SK-N-SH (cell line): ENCODE measurements at regions not wholly inside any gene's neighbourhood (a gene's known extent, or its start where the extent isn't known, plus 50 kb on each side); places are given as distances from the start of the nearest gene placed in this dataset.

Experiments used
- CTCF ChIA-PET: fragments of 300-600, 350-600 bp; formaldehyde crosslinking; extraction: SDS; loops from one replicate; lab custom pipeline; 2021; lab: Yijun Ruan, JAX
- POLR2A ChIA-PET: fragments of 350-600 bp; sonication (Branson Sonifier 250); formaldehyde crosslinking; extraction: SDS; loops from one replicate; lab custom pipeline; 2020; ENCODE audit warnings: antibody characterized with exemption, inconsistent platforms; lab: Yijun Ruan, JAX
- DNase-seq: peaks from one replicate; pipeline ENCODE4 v3.0.0; 2012
- H2AFZ ChIP-seq: fragments of 200-600 bp; sonication (generic); 2 replicates; pipeline ENCODE4 v1.8.1; 2016; ENCODE audit warnings: antibody characterized with exemption, mild to moderate bottlenecking, low read depth
- H3F3A ChIP-seq: fragments of 200-600 bp; sonication (generic); replicated peaks from 2 replicates; pipeline ENCODE3; 2016; ENCODE audit warnings: antibody characterized with exemption, mild to moderate bottlenecking; ENCODE audit not compliant: insufficient read depth
- H3K27ac ChIP-seq, 2 experiments: fragments of 200-500 bp in 1 of 2; fragments of 200-600 bp in 1 of 2; sonication (Bioruptor generic) in 1 of 2; sonication (generic), shearing (Covaris generic) in 1 of 2; 2 replicates each; pipeline versions ENCODE4 v1.5.1 to v1.6.1; 2014 to 2016; ENCODE audit warnings: low read depth in 2 of 2, inconsistent platforms in 1 of 2, low read length in 1 of 2, mild to moderate bottlenecking in 1 of 2, mixed read lengths in 1 of 2
- H3K27me3 ChIP-seq: fragments of 200-600 bp; sonication (generic), shearing (Covaris generic); 2 replicates; pipeline ENCODE4 v1.6.1; 2016; ENCODE audit warnings: mixed run types; ENCODE audit not compliant: insufficient read depth
- H3K36me3 ChIP-seq, 2 experiments: fragments of 200-500 bp in 1 of 2; fragments of 200-600 bp in 1 of 2; sonication (Bioruptor generic) in 1 of 2; sonication (generic) in 1 of 2; replicated peaks in 1 of 2; 2 replicates each; pipeline versions ENCODE3 to v1.5.1; 2014 to 2016; ENCODE audit warnings: low read length in 1 of 2, mild to moderate bottlenecking in 1 of 2; ENCODE audit not compliant: insufficient read depth in 2 of 2, control insufficient read depth in 1 of 2
- H3K4me1 ChIP-seq, 2 experiments: fragments of 200-500 bp in 1 of 2; fragments of 200-600 bp in 1 of 2; sonication (Bioruptor generic) in 1 of 2; sonication (generic), shearing (Covaris generic) in 1 of 2; 2 replicates each; pipeline versions ENCODE4 v1.5.1 to v1.6.1; 2014 to 2016; ENCODE audit warnings: low read depth in 1 of 2, low read length in 1 of 2, mixed run types in 1 of 2; ENCODE audit not compliant: insufficient read depth in 2 of 2, control insufficient read depth in 1 of 2
- H3K4me2 ChIP-seq: fragments of 200-600 bp; sonication (generic), shearing (Covaris generic); 2 replicates; pipeline ENCODE4 v1.6.1; 2017; ENCODE audit warnings: mixed run types
- H3K4me3 ChIP-seq, 2 experiments: fragments of 200-500 bp in 1 of 2; fragments of 200-600 bp in 1 of 2; sonication (Bioruptor generic) in 1 of 2; sonication (generic), shearing (Covaris generic) in 1 of 2; 2 replicates each; pipeline versions ENCODE4 v1.5.1 to v1.8.1; 2014 to 2016; ENCODE audit warnings: low read depth in 2 of 2, inconsistent platforms in 1 of 2, low read length in 1 of 2, mild to moderate bottlenecking in 1 of 2, mixed read lengths in 1 of 2, moderate library complexity in 1 of 2
- H3K79me2 ChIP-seq: fragments of 200-600 bp; sonication (generic); 2 replicates; pipeline ENCODE4 v1.8.1; 2017; ENCODE audit warnings: mild to moderate bottlenecking; ENCODE audit not compliant: insufficient read depth
- H3K9ac ChIP-seq: fragments of 200-600 bp; sonication (generic); 2 replicates; pipeline ENCODE4 v1.6.1; 2017; ENCODE audit warnings: mixed run types
- H3K9me2 ChIP-seq: fragments of 200-600 bp; sonication (generic); 2 replicates; pipeline ENCODE4 v1.6.1; 2017; ENCODE audit warnings: mixed run types
- H3K9me3 ChIP-seq: fragments of 200-600 bp; sonication (generic); 2 replicates; pipeline ENCODE4 v1.6.1; 2017; ENCODE audit warnings: mixed run types, mild to moderate bottlenecking, moderate library complexity
- H4K20me1 ChIP-seq: fragments of 200-600 bp; sonication (generic); 2 replicates; pipeline ENCODE4 v1.6.1; 2017; ENCODE audit warnings: mild to moderate bottlenecking, mixed run types; ENCODE audit not compliant: insufficient read depth
- ELF1 ChIP-seq: IDR thresholded peaks from 2 replicates; pipeline ENCODE4 v1.4.0; 2012
- EZH2phosphoT487 ChIP-seq: fragments of 200-600 bp; sonication (generic); IDR thresholded peaks from 2 replicates; pipeline ENCODE4 v1.6.1; 2017; ENCODE audit warnings: low read depth, mixed run types, mild to moderate bottlenecking, antibody characterized with exemption, moderate library complexity, borderline replicate concordance
- FOSL2 ChIP-seq: IDR thresholded peaks from 2 replicates; pipeline ENCODE4 v1.4.0; 2012; ENCODE audit warnings: low read depth, mild to moderate bottlenecking, moderate library complexity, borderline replicate concordance
- FOXM1 ChIP-seq: IDR thresholded peaks from 2 replicates; pipeline ENCODE4 v1.4.0; 2012; ENCODE audit warnings: low read depth, mild to moderate bottlenecking
- GABPA ChIP-seq: IDR thresholded peaks from 2 replicates; pipeline ENCODE4 v1.4.0; 2012; ENCODE audit warnings: low read depth, mild to moderate bottlenecking
- GATA2 ChIP-seq: sonication (generic); formaldehyde crosslinking; IDR thresholded peaks from 2 replicates; pipeline ENCODE4 v1.5.0; 2020; ENCODE audit warnings: mild to moderate bottlenecking, missing genetic modification reagents
- JUND ChIP-seq: IDR thresholded peaks from 2 replicates; pipeline ENCODE4 v1.4.0; 2012
- MEF2A ChIP-seq: IDR thresholded peaks from 2 replicates; pipeline ENCODE4 v1.4.0; 2012; ENCODE audit warnings: low read depth, borderline replicate concordance
- NFIC ChIP-seq: IDR thresholded peaks from 2 replicates; pipeline ENCODE4 v1.4.0; 2012; ENCODE audit warnings: borderline replicate concordance
- NRF1 ChIP-seq: IDR thresholded peaks from 2 replicates; pipeline ENCODE4 v1.6.1; 2012; ENCODE audit warnings: low read depth, mild to moderate bottlenecking, low read length
- RAD21 ChIP-seq: IDR thresholded peaks from 2 replicates; pipeline ENCODE4 v1.6.1; 2012; ENCODE audit warnings: mild to moderate bottlenecking, low read length
- RCOR1 ChIP-seq: fragments of 150-350 bp; IDR thresholded peaks from 2 replicates; pipeline ENCODE4 v1.6.1; 2017; ENCODE audit warnings: antibody characterized with exemption, low read length
- SIN3A ChIP-seq: IDR thresholded peaks from 2 replicates; pipeline ENCODE4 v1.6.1; 2012; ENCODE audit warnings: low read depth, mild to moderate bottlenecking, low read length, moderate library complexity, borderline replicate concordance
- TCF12 ChIP-seq: IDR thresholded peaks from 2 replicates; pipeline ENCODE4 v1.4.0; 2012
- YY1 ChIP-seq: IDR thresholded peaks from 2 replicates; pipeline ENCODE4 v1.4.0; 2012; ENCODE audit warnings: low read depth, mild to moderate bottlenecking
- WGBS: methylation state at CpG from one replicate; pipeline ENCODE4 v1.1.6; 2017; ENCODE audit warnings: low lambda C conversion rate; 5-methylcytosine and 5-hydroxymethylcytosine counted together
- TF ChIP-seq, protein P1 (sequence below): fragments of 150-350 bp; IDR thresholded peaks from 2 replicates; pipeline ENCODE4 v1.6.1; 2016; ENCODE audit warnings: mild to moderate bottlenecking, low read depth, low read length
- TF ChIP-seq, protein P2 (sequence below): IDR thresholded peaks from 2 replicates; pipeline ENCODE4; 2012

DNA sequence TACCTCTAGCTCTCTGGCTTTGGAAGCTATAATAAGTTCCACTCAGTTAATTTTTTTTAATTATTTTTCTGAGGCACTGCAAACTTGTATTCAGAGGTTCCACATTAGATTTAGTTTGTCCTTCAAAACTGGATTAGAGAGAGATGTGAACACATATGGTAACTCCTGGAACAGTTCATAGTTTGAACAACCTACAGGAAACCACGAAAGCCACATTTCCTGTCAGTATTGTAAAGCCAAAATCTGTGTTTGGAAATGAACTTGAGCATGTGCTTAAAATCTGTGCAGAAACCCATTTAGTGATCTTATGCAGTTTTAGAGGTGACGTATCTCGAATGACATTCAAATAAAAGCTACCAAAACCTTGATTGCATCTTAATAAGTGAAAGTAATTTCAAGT is 1952.0 kb downstream of the OLFM4 start:
- no peak for DNase-seq
- Histone ChIP-seq H3K9ac (no peak overlapping the region), H3K4me2 (no peak overlapping the region), H3K36me3 (no peaks in the 10 kb centered on the region), H3F3A (no peaks in the 10 kb centered on the region), H3K4me3 (no peak overlapping the region), H3K9me3 (no peaks in the 10 kb centered on the region), H3K79me2 (no peaks in the 10 kb centered on the region), H3K4me1 (no peaks in the 10 kb centered on the region), H4K20me1 (no peaks in the 10 kb centered on the region), H2AFZ (no peak overlapping the region), H3K27ac (no peak overlapping the region), H3K27me3 (no peaks in the 10 kb centered on the region), H3K9me2 (no peaks in the 10 kb centered on the region)
- TF ChIP-seq NFIC, result no peak
- TF ChIP-seq GATA2 (CRISPR knock-in tag), result no peak
- TF ChIP-seq GABPA, result no peak
- TF ChIP-seq, protein P1, sequence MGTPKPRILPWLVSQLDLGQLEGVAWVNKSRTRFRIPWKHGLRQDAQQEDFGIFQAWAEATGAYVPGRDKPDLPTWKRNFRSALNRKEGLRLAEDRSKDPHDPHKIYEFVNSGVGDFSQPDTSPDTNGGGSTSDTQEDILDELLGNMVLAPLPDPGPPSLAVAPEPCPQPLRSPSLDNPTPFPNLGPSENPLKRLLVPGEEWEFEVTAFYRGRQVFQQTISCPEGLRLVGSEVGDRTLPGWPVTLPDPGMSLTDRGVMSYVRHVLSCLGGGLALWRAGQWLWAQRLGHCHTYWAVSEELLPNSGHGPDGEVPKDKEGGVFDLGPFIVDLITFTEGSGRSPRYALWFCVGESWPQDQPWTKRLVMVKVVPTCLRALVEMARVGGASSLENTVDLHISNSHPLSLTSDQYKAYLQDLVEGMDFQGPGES, result no peak
- TF ChIP-seq JUND, result no peak
- TF ChIP-seq YY1, result no peak
- no peak for TF ChIP-seq ELF1
- TF ChIP-seq NRF1, result no peak
- TF ChIP-seq FOSL2, result no peak
- TF ChIP-seq, protein P2, sequence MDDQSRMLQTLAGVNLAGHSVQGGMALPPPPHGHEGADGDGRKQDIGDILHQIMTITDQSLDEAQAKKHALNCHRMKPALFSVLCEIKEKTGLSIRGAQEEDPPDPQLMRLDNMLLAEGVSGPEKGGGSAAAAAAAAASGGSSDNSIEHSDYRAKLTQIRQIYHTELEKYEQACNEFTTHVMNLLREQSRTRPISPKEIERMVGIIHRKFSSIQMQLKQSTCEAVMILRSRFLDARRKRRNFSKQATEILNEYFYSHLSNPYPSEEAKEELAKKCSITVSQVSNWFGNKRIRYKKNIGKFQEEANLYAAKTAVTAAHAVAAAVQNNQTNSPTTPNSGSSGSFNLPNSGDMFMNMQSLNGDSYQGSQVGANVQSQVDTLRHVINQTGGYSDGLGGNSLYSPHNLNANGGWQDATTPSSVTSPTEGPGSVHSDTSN, result no peak
- no peak for TF ChIP-seq TCF12
- no peak for TF ChIP-seq MEF2A
- POLR2A ChIA-PET, result no interaction called here
- CTCF ChIA-PET, result interaction anchor here (1.0 kb wide), 1 partner anchor 26 kb away, joined by 3 read pairs; no protein-coding TSS in a partner anchor
- WGBS, result 4% methylated on average over 3 of the region's 3 CpGs

GRCh38 chr13:54989418-54989817 is 1960.8 kb downstream of the OLFM4 start:
- H3K27me3 ChIP-seq, result no peaks in the 10 kb centered on the region
- H2AFZ ChIP-seq, result no peak overlapping the region
- H3K9ac ChIP-seq, result no peak overlapping the region
- no peaks in the 10 kb centered on the region for H4K20me1 ChIP-seq
- H3K27ac ChIP-seq, result no peak overlapping the region
- H3K36me3 ChIP-seq, result no peaks in the 10 kb centered on the region
- H3K9me3 ChIP-seq, result no peaks in the 10 kb centered on the region
- no peaks in the 10 kb centered on the region for H3K79me2 ChIP-seq
- TF ChIP-seq JUND (no peak), FOSL2 (no peak), NFIC (no peak), RAD21 (no peak), RCOR1 (no peak), EZH2phosphoT487 (no peak), FOXM1 (no peak), SIN3A (no peak)
- TF ChIP-seq, all 33 proteins: peak for 0
- Histone ChIP-seq H3K9me2 (no peaks in the 10 kb centered on the region), H3K4me2 (no peak overlapping the region), H3K4me3 (no peak overlapping the region), H3K4me1 (no peaks in the 10 kb centered on the region), H3F3A (no peaks in the 10 kb centered on the region)
- no peak for DNase-seq
- WGBS, result 27% methylated on average over 4 of the region's 4 CpGs
- POLR2A ChIA-PET, result no interaction called here
- CTCF ChIA-PET, result no interaction called here
